ENCODE measurements at regions not wholly inside any gene's neighbourhood (a gene's known extent, or its start where the extent isn't known, plus 50 kb on each side); places are given as distances from the start of the nearest gene placed in this dataset.

DNA sequence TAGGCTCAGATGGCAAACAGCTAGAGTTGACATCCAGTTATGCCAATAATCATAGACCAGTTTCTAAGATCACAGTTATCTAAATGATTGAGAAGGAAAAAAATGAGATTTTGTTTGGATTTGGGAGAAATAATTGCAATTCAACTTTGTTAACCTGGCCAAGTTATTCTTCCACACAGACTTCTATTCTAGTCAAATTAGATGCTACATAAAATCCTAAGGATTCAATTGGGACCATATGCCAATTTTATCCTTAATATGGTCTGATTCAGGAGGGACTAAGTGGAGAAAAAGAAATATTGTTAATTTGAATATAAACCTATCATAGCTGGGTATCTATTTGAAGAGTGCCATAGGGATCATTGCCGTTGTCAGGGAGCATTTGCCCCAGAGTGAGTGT, 178.3 kb upstream of the SLC7A11 start:
- FAIRE-seq (no peak), DNase-seq (ENCODE audit: low read depth, low spot score) (no peak)
- dilution Hi-C loops (cut with MboI; ENCODE audit: extremely low pct_ligation_motif_present, low sequenced_read_pairs), result no loop called here
- Histone ChIP-seq H2AFZ (ENCODE audit: low read depth, low read length) (no peak overlapping the region), H3K9ac (replicated peaks; ENCODE audit: extremely low read depth, insufficient read depth, low read length) (no peak overlapping the region), H3K9me1 (replicated peaks; ENCODE audit: control insufficient read depth, extremely low read depth, insufficient read depth, low read length) (no peaks in the 10 kb centered on the region), H3K27ac (ENCODE audit: insufficient read depth, low read depth, low read length) (no peak overlapping the region), H3K79me2 (ENCODE audit: control insufficient read depth, insufficient read depth, low read length) (no peaks in the 10 kb centered on the region), H3K4me2 (ENCODE audit: insufficient read depth, low read length) (no peak overlapping the region), H3K9me3 (replicated peaks; ENCODE audit: control insufficient read depth, insufficient read depth, low read length) (no peaks in the 10 kb centered on the region), H4K20me1 (replicated peaks; ENCODE audit: control insufficient read depth, extremely low read depth, insufficient read depth, low read length) (no peaks in the 10 kb centered on the region), H3K4me1 (ENCODE audit: control insufficient read depth, extremely low read depth, insufficient read depth, low read length) (no peaks in the 10 kb centered on the region), H3K36me3 (ENCODE audit: control insufficient read depth in 2 of 2, extremely low read depth in 1 of 2, insufficient read depth in 2 of 2, low read length in 2 of 2) (no peaks in the 10 kb centered on the region), H3K4me3 (replicated peaks in 1 of 3; ENCODE audit: insufficient read depth in 1 of 3, low read depth in 1 of 3, low read length in 3 of 3) (no peak overlapping the region), H3K27me3 (ENCODE audit: control insufficient read depth in 2 of 2, insufficient read depth in 2 of 2, low read length in 2 of 2) (no peaks in the 10 kb centered on the region)
- ChIA-PET CTCF (no interaction called here), POLR2A (no interaction called here)
- TF ChIP-seq POLR2A (IDR thresholded peaks at IDR 0.05; ENCODE audit: low read depth, low read length) (no peak), EZH2 (IDR thresholded peaks at IDR 0.05; ENCODE audit: borderline replicate concordance, low read depth, low read length, severe bottlenecking) (no peak), FOS (IDR thresholded peaks at IDR 0.05; ENCODE audit: borderline replicate concordance, insufficient read depth, low read length) (no peak), GATA2 (IDR thresholded peaks at IDR 0.05; ENCODE audit: insufficient read depth, insufficient read length, low read depth, low read length) (no peak), JUN (IDR thresholded peaks at IDR 0.05; ENCODE audit: borderline replicate concordance, insufficient read depth, insufficient read length, low read depth) (no peak), POLR2AphosphoS5 (IDR thresholded peaks at IDR 0.05; ENCODE audit: insufficient read depth, low read depth, low read length) (no peak), MYC (IDR thresholded peaks at IDR 0.05; ENCODE audit: low read depth, low read length) (no peak)
- TF ChIP-seq, protein P1, sequence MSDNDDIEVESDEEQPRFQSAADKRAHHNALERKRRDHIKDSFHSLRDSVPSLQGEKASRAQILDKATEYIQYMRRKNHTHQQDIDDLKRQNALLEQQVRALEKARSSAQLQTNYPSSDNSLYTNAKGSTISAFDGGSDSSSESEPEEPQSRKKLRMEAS (IDR thresholded peaks at IDR 0.05; ENCODE audit: insufficient read depth, insufficient read length), result no peak
- TF ChIP-seq, protein P2, sequence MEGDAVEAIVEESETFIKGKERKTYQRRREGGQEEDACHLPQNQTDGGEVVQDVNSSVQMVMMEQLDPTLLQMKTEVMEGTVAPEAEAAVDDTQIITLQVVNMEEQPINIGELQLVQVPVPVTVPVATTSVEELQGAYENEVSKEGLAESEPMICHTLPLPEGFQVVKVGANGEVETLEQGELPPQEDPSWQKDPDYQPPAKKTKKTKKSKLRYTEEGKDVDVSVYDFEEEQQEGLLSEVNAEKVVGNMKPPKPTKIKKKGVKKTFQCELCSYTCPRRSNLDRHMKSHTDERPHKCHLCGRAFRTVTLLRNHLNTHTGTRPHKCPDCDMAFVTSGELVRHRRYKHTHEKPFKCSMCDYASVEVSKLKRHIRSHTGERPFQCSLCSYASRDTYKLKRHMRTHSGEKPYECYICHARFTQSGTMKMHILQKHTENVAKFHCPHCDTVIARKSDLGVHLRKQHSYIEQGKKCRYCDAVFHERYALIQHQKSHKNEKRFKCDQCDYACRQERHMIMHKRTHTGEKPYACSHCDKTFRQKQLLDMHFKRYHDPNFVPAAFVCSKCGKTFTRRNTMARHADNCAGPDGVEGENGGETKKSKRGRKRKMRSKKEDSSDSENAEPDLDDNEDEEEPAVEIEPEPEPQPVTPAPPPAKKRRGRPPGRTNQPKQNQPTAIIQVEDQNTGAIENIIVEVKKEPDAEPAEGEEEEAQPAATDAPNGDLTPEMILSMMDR (IDR thresholded peaks at IDR 0.05; ENCODE audit: extremely low read depth in 1 of 2, insufficient read depth in 1 of 2, low read depth in 1 of 2, low read length in 2 of 2), result no peak
- no TSS peak for BruUV-seq (replicated peaks)
- intact Hi-C loops (cut with micrococcal nuclease), result no loop called here
